Natural killer cell treated with Interleukin-12 subunit alpha and Interleukin-12 subunit beta and Interleukin-15 and Interleukin-18, amount 100 ng/mL, for 72 hours (primary cell): ENCODE measurements at regions not wholly inside any gene's neighbourhood (a gene's known extent, or its start where the extent isn't known, plus 50 kb on each side); places are given as distances from the start of the nearest gene placed in this dataset.
A peak's percentile ranks its signal among the peaks of the same experiment; 100 is the strongest.

Experiments used
- ATAC-seq, 2 donors: fragments of 150-1000 bp; cut with Tn5 transposase in 1 of 2; sonication (Bioruptor Pico), chemical (Tn5 transposase) in 1 of 2; 2 replicates each; pipeline ENCODE4 v1.10.0; 2021
- DNase-seq: peaks from one replicate; pipeline ENCODE4 v3.0.0; 2022; ENCODE audit warnings: low spot score
- H3K27ac Mint-ChIP-seq, 2 donors: 1 replicate in 1 of 2; 2 replicates in 1 of 2; pipeline ENCODE4 v1.8.0; 2022; ENCODE audit warnings: mixed read lengths in 2 of 2, mild to moderate bottlenecking in 1 of 2, moderate library complexity in 1 of 2
- H3K27me3 Mint-ChIP-seq, 2 donors: 1 replicate in 1 of 2; 2 replicates in 1 of 2; pipeline ENCODE4 v1.8.0; 2022; ENCODE audit warnings: mixed read lengths in 2 of 2
- H3K36me3 Mint-ChIP-seq: one replicate; pipeline ENCODE4 v1.8.0; 2022; ENCODE audit warnings: mixed read lengths
- H3K4me1 Mint-ChIP-seq, 2 donors: 1 replicate in 1 of 2; 2 replicates in 1 of 2; pipeline ENCODE4 v1.8.0; 2022; ENCODE audit warnings: low read depth in 2 of 2, mixed read lengths in 2 of 2, mild to moderate bottlenecking in 1 of 2
- H3K4me3 Mint-ChIP-seq: one replicate; pipeline ENCODE4 v1.8.0; 2022; ENCODE audit warnings: mixed read lengths
- H3K9me3 Mint-ChIP-seq: 2 replicates; pipeline ENCODE4 v1.8.0; 2022; ENCODE audit warnings: mixed read lengths

- no peak for DNase-seq
- ATAC-seq = no peak
- Mint-ChIP-seq H3K36me3 (no peaks in the 10 kb centered on the region), H3K9me3 (peaks cover 6% of the 10 kb centered on the region), H3K27ac (no peak overlapping the region), H3K4me1 (no peaks in the 10 kb centered on the region), H3K4me3 (no peak overlapping the region), H3K27me3 (peaks cover 19 to 35% of the 10 kb centered on the region in 2 donors)
Measured at GRCh38 chr7:157061979-157062378, 51.5 kb upstream of the MNX1 start.

DNA sequence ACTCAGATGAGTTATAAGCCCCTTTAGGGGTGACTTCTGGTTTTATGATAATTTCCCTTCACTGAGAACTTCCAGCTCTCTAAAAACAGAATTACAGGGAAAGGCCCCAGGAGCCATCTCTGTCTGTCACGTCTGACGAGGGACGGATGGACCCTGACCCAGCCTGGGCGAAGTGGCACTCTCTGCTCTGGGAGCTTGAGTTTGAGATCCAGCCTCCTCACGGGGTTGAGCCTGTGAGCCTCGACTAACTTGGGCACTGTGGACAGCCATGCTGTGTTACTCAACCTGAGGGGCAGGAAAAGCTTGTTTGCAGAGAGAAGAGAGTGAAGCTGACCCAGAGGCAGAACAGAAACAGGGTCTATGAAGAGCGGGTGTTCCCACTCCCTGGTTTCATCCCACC lies 54.6 kb upstream of the MNX1 start:
- ATAC-seq = no peak
- Mint-ChIP-seq H3K9me3 (peaks cover 6% of the 10 kb centered on the region), H3K4me3 (no peak overlapping the region), H3K27me3 (peaks cover 21 to 45% of the 10 kb centered on the region in 2 donors), H3K36me3 (no peaks in the 10 kb centered on the region), H3K4me1 (no peaks in the 10 kb centered on the region), H3K27ac (no peak overlapping the region)
- no peak for DNase-seq

DNA sequence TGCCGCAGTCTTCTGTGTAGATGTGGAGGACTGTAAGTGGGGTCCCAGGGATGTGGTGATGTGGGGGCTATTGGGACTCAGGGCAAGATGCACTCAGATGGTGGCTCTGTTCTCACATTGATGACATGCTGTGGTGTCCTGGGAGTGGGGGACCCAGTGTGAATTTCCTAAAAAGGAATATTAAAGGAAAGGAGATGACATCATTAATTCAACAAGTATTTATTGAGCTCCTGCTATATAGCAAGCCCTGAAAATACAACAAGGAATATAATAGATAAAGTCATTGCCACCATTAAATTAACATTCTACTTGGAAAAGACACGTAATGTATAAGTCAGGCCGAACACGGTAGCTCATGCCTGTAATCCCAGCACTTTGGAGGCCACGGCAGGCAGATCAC lies 61.9 kb upstream of the MNX1 start:
- no peaks in the 10 kb centered on the region for H3K4me1 Mint-ChIP-seq
- no peaks in the 10 kb centered on the region for H3K9me3 Mint-ChIP-seq

DNA sequence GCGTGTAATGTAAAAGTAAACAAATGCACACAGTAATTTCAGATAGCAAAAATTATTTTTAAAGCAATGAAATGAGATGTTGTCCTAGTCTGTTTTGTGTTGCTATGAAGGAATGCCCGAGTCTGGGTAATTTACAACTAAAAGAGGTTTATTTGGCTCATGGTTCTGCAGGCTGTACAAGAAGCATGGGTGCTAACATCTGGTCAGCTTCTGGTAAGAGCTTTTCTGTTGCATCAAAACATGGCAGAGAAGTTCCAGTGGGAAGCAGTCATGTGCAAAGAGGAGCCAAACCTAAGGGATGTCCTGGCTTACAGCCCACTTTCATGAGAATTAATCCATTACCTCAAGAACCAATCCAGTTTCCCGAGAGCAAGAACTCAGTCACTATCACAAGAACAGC lies 62.9 kb upstream of the MNX1 start:
- Mint-ChIP-seq H3K27ac (no peak overlapping the region), H3K36me3 (peaks cover 4% of the 10 kb centered on the region), H3K9me3 (no peaks in the 10 kb centered on the region), H3K4me1 (no peaks in the 10 kb centered on the region), H3K4me3 (no peak overlapping the region), H3K27me3 (peaks cover 43 to 49% of the 10 kb centered on the region in 2 donors)
- ATAC-seq = no peak
- no peak for DNase-seq

More for the DNA sequence above, 61.9 kb upstream of the MNX1 start:
- ATAC-seq = peak in 1 of 2 donors; percentile 40
- no peak overlapping the region for H3K27ac Mint-ChIP-seq
- no peak overlapping the region for H3K4me3 Mint-ChIP-seq
- no peak for DNase-seq
- H3K27me3 Mint-ChIP-seq = peaks cover 42 to 51% of the 10 kb centered on the region in 2 donors
- H3K36me3 Mint-ChIP-seq = peaks cover 4% of the 10 kb centered on the region

DNA sequence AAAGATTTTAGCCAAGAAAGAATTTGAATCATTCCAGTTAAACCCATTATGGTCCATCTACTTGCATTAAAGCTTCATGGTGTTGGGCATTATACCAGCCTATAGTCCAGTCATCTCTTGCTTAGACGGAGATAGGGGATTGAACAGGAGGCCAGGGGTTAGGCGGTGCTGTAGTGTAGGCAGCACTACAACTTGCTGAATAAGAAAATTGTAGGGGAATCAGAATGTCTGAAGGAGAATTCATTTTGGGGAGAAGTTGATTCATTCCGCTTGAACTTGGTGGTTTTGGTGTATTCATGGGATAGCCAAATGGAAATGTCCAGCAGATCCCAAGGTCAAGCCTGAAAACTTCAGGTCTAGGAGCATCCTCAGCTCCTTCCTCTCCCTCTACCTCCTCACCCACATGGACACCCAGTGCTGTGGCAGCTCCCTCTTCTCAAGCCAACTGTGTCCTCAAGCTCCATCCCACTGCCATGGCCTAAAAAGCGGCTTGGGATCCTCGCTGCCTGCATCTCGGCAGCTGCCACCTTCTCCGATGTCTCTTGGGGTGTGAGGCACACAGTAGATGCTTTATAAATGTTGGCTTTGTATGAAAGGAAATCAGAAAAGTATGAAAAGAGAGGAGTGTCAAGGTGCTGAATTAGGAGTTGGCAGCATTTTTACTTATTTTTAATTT lies 63.6 kb upstream of the MNX1 start:
- H3K36me3 Mint-ChIP-seq = peaks cover 4% of the 10 kb centered on the region
- no peak overlapping the region for H3K27ac Mint-ChIP-seq
- no peak for DNase-seq
- no peaks in the 10 kb centered on the region for H3K9me3 Mint-ChIP-seq
- H3K27me3 Mint-ChIP-seq = peaks cover 42 to 48% of the 10 kb centered on the region in 2 donors
- no peak for ATAC-seq
- H3K4me3 Mint-ChIP-seq = no peak overlapping the region
- no peaks in the 10 kb centered on the region for H3K4me1 Mint-ChIP-seq

- H3K27ac Mint-ChIP-seq = no peak overlapping the region
- H3K4me1 Mint-ChIP-seq = no peaks in the 10 kb centered on the region
- no peak for DNase-seq
- H3K9me3 Mint-ChIP-seq = no peaks in the 10 kb centered on the region
- H3K4me3 Mint-ChIP-seq = no peak overlapping the region
- H3K27me3 Mint-ChIP-seq = peaks cover 37 to 41% of the 10 kb centered on the region in 2 donors
- peaks cover 1% of the 10 kb centered on the region for H3K36me3 Mint-ChIP-seq
- ATAC-seq = no peak
Measured at GRCh38 chr7:157076466-157076865, 62.3 kb upstream of the UBE3C start.

GRCh38 chr7:157077021-157077420 lies 61.7 kb upstream of the UBE3C start:
- no peak for ATAC-seq
- DNase-seq = no peak
- Mint-ChIP-seq H3K36me3 (no peaks in the 10 kb centered on the region), H3K27me3 (peaks cover 32 to 37% of the 10 kb centered on the region in 2 donors), H3K9me3 (no peaks in the 10 kb centered on the region), H3K27ac (no peak overlapping the region), H3K4me3 (no peak overlapping the region), H3K4me1 (no peaks in the 10 kb centered on the region)

DNA sequence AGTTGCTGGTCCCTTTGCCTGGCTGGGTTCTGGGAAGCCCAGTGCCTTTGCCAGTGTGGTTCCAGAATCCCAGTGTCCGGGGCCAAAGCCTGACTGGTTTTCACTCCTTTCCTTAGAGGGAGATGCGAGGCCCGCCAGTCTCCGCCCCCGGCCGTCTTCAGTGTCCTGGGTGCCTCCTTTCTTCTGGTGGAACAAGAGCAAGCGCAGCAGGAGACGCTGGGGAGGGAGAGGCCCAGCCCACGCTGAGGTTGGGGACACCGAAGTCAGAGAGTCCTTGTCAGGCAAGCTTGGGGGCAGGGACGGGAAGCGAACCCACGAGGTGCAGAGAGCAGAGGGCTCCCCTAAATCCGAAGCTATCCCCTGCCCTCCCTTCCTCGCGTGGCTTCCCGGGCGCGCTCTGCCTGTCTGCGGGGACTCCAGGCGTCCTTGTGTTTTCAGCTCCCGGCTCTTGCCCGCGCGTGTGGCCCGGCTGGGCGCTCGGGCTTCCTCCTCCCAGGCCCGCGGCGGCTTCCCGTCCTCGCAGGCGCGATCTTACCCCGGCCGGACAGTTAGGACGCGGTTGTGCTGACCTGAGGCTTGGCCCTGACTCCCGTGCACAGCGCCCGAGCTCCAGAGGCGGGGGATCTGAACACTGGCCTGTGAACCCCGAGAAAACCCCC lies 60.6 kb upstream of the UBE3C start:
- H3K36me3 Mint-ChIP-seq = peaks cover 5% of the 10 kb centered on the region
- H3K27me3 Mint-ChIP-seq = peaks cover 32 to 40% of the 10 kb centered on the region in 2 donors
- no peaks in the 10 kb centered on the region for H3K4me1 Mint-ChIP-seq
- H3K27ac Mint-ChIP-seq = no peak overlapping the region
- ATAC-seq (peak in 1 of 2 donors; percentile 53), DNase-seq (no peak)
- H3K4me3 Mint-ChIP-seq = no peak overlapping the region
- no peaks in the 10 kb centered on the region for H3K9me3 Mint-ChIP-seq

DNA sequence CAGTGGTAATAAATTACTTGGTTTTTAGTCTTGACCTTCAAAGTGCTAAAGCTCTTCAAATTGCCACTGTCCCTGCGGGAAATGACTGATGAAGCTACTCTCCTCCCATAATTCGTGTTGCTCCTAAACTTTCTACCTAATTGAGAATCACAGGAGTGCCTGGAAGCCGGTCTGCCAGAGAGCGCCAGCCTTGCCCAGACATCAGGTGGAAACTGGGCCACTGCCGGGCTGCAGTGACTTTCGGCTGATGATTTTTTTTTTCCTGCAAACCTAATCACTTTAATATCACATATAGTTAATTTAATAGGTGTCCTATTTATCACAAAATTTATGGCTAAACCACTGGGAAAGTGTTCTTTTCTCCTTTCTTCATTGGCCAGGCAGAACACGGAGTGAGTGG lies 59.6 kb upstream of the UBE3C start:
- H3K36me3 Mint-ChIP-seq = peaks cover 8% of the 10 kb centered on the region
- peaks cover 23 to 34% of the 10 kb centered on the region in 2 donors for H3K27me3 Mint-ChIP-seq
- no peak for DNase-seq
- no peak overlapping the region for H3K27ac Mint-ChIP-seq
- H3K9me3 Mint-ChIP-seq = no peaks in the 10 kb centered on the region
- H3K4me3 Mint-ChIP-seq = no peak overlapping the region
- ATAC-seq = no peak
- H3K4me1 Mint-ChIP-seq = no peaks in the 10 kb centered on the region

- Mint-ChIP-seq H3K36me3 (peaks cover 8% of the 10 kb centered on the region), H3K27me3 (peaks cover 17 to 27% of the 10 kb centered on the region in 2 donors), H3K27ac (no peak overlapping the region), H3K4me1 (no peaks in the 10 kb centered on the region), H3K4me3 (no peak overlapping the region), H3K9me3 (peaks cover 2% of the 10 kb centered on the region)
- no peak for ATAC-seq
- no peak for DNase-seq
Measured at GRCh38 chr7:157080111-157080730, 58.5 kb upstream of the UBE3C start.

DNA sequence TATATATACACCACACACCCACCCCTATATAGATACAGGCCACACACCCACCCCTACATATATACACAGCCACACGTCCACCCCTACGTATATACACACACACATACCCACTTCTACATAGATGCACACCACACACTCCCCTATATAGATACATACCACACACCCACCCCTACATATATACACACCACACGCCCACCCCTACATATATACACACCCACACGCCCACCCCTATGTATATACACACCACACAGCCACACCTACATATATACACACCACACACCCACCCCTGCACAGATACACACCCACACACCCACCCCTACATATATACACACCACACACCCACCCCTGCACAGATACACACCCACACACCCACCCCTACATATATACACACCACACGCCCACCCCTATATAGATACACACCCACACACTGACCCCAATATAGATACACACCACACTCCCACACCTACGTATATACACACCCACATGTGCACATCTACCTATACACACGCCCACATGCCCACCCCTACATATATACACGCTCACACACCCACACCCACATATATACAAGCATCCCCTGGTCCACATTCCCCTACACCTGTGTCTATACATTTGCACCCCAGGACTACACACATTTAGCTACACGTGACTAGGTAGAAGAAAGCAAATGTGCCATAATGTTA lies 52.1 kb upstream of the UBE3C start:
- DNase-seq = no peak
- Mint-ChIP-seq H3K4me3 (no peak overlapping the region), H3K36me3 (peaks cover 11% of the 10 kb centered on the region), H3K27me3 (peaks cover 0 to 22% of the 10 kb centered on the region in 2 donors), H3K9me3 (peaks cover 7% of the 10 kb centered on the region), H3K4me1 (no peaks in the 10 kb centered on the region), H3K27ac (no peak overlapping the region)
- peak in 1 of 2 donors; percentile 55 for ATAC-seq

GRCh38 chr7:157087646-157088045 lies 51.1 kb upstream of the UBE3C start:
- no peak overlapping the region for H3K4me3 Mint-ChIP-seq

DNA sequence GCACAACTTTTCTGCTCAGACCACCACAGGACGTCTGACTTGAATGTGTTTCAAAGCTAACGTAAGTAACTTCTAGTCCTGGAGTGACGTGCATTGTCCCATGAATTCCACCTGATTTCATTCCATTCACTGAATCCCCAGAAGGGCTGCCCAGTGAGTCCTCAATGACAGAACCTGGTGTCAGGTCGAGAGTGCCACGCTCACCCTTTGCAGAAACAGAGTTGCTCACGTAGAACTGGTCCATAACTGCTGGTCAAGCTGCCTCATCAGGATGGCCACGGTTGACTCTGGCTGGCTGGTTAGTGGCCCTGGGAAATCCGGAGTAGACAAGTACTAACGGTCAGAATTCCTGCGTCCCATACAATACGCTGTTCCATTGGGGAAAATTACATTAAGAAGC lies 50.6 kb upstream of the UBE3C start:
- Mint-ChIP-seq H3K4me1 (no peaks in the 10 kb centered on the region), H3K36me3 (peaks cover 7% of the 10 kb centered on the region), H3K27ac (no peak overlapping the region), H3K9me3 (peaks cover 7% of the 10 kb centered on the region), H3K27me3 (peaks cover 0 to 14% of the 10 kb centered on the region in 2 donors), H3K4me3 (no peak overlapping the region)
- ATAC-seq (no peak), DNase-seq (no peak)

More at GRCh38 chr7:157087646-157088045, 51.1 kb upstream of the UBE3C start:
- peaks cover 7% of the 10 kb centered on the region for H3K9me3 Mint-ChIP-seq
- no peak for DNase-seq
- H3K27me3 Mint-ChIP-seq = peaks cover 0 to 19% of the 10 kb centered on the region in 2 donors
- no peaks in the 10 kb centered on the region for H3K4me1 Mint-ChIP-seq
- no peak overlapping the region for H3K27ac Mint-ChIP-seq
- peaks cover 11% of the 10 kb centered on the region for H3K36me3 Mint-ChIP-seq
- ATAC-seq = no peak
